Stimulated activated naive B cell treated with anti-CD40 and anti-IgM and Interleukin-4, amounts not matched to agents 10 μg/mL and 1 μg/mL and 100 μg/mL, for 72 hours (primary cell): ENCODE measurements at regions not wholly inside any gene's neighbourhood (a gene's known extent, or its start where the extent isn't known, plus 50 kb on each side); places are given as distances from the start of the nearest gene placed in this dataset.
A peak's percentile ranks its signal among the peaks of the same experiment; 100 is the strongest.

ENCODE experiments used
- ATAC-seq, 2 donors: fragments of 150-1000 bp; cut with Tn5 transposase; replicated peaks; 2 replicates each; pipeline ENCODE4 v1.10.0; 2021; ENCODE audit warnings: moderate library complexity in 1 of 2
- DNase-seq: peaks from one replicate; pipeline ENCODE4 v3.0.0; 2021
- H3K27ac Mint-ChIP-seq: one replicate; pipeline ENCODE4 v1.8.0; 2022; ENCODE audit warnings: mild to moderate bottlenecking, mixed read lengths
- H3K27me3 Mint-ChIP-seq, 2 donors: one replicate each; pipeline ENCODE4 v1.8.0; 2022; ENCODE audit warnings: mixed read lengths in 2 of 2
- H3K36me3 Mint-ChIP-seq, 2 donors: one replicate each; pipeline ENCODE4 v1.8.0; 2022; ENCODE audit warnings: mixed read lengths in 2 of 2, mild to moderate bottlenecking in 1 of 2
- H3K4me1 Mint-ChIP-seq, 2 donors: one replicate each; pipeline ENCODE4 v1.8.0; 2022; ENCODE audit warnings: mixed read lengths in 2 of 2, mild to moderate bottlenecking in 1 of 2
- H3K4me3 Mint-ChIP-seq, 2 donors: one replicate each; pipeline ENCODE4 v1.8.0; 2022; ENCODE audit warnings: mild to moderate bottlenecking in 2 of 2, mixed read lengths in 2 of 2, moderate library complexity in 1 of 2
- H3K9me3 Mint-ChIP-seq, 2 donors: one replicate each; pipeline ENCODE4 v1.8.0; 2022; ENCODE audit warnings: mixed read lengths in 2 of 2, mild to moderate bottlenecking in 1 of 2

- Mint-ChIP-seq H3K4me1 (no peaks in the 10 kb centered on the region), H3K27me3 (peaks cover under 1 to 13% of the 10 kb centered on the region in 2 donors), H3K9me3 (peaks cover 0 to 2% of the 10 kb centered on the region in 2 donors), H3K36me3 (no peaks in the 10 kb centered on the region), H3K4me3 (no peak overlapping the region), H3K27ac (no peak overlapping the region)
- no peak for DNase-seq
- ATAC-seq: no peak
These were observed 95.6 kb downstream of the ASCL1 start for GRCh38 chr12:103053089-103053488.

DNA sequence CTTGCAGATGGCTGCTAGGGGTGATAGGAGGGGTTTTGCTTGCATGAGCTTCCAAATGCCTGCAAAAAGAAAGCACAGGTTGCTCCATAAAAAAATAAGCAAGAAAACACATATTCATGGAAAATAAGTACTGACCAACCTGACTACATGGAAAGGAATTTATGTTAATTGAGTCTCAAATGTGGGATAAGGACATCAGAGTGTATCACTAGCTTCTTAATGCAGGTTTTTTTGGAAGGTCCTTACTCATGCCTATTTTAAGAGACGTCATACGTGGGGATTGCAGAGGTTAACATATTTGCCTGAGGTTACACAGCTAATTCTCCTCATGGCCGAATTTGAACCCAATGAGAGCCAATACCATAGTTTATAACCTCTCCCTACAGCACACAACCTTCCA is 116.2 kb downstream of the ASCL1 start:
- no peak for DNase-seq
- H3K4me3 Mint-ChIP-seq: no peak overlapping the region
- peaks cover 3 to 7% of the 10 kb centered on the region in 2 donors for H3K9me3 Mint-ChIP-seq
- no peak for ATAC-seq
- no peaks in the 10 kb centered on the region for H3K27me3 Mint-ChIP-seq
- H3K36me3 Mint-ChIP-seq: no peaks in the 10 kb centered on the region
- H3K27ac Mint-ChIP-seq: no peak overlapping the region
- no peaks in the 10 kb centered on the region for H3K4me1 Mint-ChIP-seq

DNA sequence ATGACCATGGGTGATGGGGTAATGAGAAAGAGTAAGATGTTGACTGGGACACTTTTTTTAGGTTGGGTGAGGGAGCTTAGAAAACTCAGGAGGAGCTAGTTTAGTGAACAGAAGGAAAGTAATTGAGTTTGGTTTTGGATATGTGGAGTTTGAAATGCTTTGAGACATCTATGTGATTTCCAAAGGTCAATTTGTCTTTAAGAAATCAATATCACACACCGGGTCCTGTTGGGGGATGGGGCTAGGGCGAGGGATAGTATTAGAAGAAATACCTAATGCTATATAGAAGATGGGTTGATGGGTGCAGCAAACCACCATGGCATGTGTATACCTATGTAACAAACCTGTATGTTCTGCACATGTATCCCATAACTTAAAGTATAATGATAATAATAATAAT is 118.4 kb downstream of the ASCL1 start:
- no peaks in the 10 kb centered on the region for H3K27me3 Mint-ChIP-seq
- no peak overlapping the region for H3K27ac Mint-ChIP-seq
- DNase-seq (no peak), ATAC-seq (no peak)
- no peaks in the 10 kb centered on the region for H3K4me1 Mint-ChIP-seq
- H3K36me3 Mint-ChIP-seq: no peaks in the 10 kb centered on the region
- H3K4me3 Mint-ChIP-seq: no peak overlapping the region
- peaks cover 3 to 8% of the 10 kb centered on the region in 2 donors for H3K9me3 Mint-ChIP-seq

DNA sequence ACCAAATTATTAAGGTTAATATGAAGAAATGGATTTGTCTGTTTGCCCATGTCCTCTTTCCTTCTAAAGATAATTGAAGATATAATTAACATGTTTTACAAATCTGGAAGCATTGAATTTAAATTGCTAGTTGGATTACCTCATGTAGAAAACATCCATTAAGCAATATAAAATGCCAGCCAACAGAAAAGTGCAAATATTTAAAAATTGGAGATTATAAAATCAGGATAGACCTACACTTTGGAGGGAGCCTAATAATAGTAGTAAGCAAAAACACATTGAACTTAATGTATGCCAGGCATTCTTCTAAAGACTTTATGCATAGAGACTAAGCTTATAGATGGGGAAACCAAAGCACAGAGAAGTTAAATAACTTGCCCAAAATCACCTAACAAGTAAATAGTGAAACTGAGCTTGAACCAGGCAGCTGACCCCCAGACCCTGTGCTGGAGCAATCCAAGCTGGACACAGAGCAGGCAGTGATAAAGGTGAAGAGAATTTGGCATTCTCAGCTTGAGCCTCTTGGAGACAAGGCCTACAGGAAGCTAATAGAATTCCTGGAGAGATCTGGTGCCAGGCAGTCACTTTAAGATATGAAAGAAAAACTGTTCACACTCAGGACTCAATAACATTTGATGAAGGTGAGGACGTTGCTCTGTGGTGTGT is 119.8 kb downstream of the ASCL1 start:
- no peaks in the 10 kb centered on the region for H3K27me3 Mint-ChIP-seq
- H3K9me3 Mint-ChIP-seq: peaks cover 0 to 10% of the 10 kb centered on the region in 2 donors
- no peaks in the 10 kb centered on the region for H3K4me1 Mint-ChIP-seq

DNA sequence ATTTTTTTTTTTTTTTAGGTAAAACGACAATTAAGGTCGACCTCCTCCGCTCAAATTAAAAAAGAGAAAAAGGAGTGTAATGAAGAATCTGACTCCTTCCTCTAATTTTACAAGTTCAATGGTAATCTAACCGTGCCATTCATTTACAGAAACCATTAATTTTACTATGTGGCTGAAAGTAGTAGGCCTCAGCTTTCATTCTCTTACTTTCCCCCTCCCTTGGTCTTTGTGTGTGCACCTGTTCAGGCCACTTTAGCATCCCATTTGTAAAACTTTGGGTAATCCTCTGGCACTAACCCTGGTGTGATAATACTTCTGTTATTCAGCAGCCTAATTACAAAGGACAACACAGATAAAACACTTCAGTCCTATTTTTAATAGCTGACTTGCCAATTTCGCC is 128.1 kb downstream of the ASCL1 start:
- DNase-seq (no peak), ATAC-seq (no peak)
- Mint-ChIP-seq H3K27me3 (no peaks in the 10 kb centered on the region), H3K36me3 (no peaks in the 10 kb centered on the region), H3K9me3 (peaks cover 0 to 9% of the 10 kb centered on the region in 2 donors), H3K4me3 (no peak overlapping the region), H3K4me1 (no peaks in the 10 kb centered on the region), H3K27ac (no peak overlapping the region)

More for the DNA sequence above, 119.8 kb downstream of the ASCL1 start:
- no peak overlapping the region for H3K4me3 Mint-ChIP-seq
- no peaks in the 10 kb centered on the region for H3K36me3 Mint-ChIP-seq
- ATAC-seq: no peak
- no peak overlapping the region for H3K27ac Mint-ChIP-seq
- DNase-seq: no peak

DNA sequence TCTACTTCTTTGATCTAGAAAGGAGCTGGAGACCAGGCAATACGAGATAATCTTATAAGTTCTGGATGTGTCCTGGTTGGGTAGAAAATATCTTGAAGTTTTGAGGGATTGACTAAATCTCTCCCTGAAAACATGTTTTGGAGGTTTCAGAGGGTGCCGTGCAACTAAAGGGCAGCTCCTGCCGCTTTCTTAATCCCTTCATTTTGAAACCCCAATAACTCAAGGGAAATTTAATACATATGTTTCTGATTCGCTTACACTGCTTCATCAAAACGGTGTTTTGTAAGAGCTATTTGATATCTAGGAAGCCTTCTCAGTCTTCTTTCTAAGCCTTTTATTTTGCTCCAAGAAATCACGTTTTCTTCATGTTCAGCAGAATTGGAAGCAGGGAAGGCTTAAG is 129.0 kb downstream of the ASCL1 start:
- Mint-ChIP-seq H3K4me3 (no peak overlapping the region), H3K27ac (no peak overlapping the region), H3K36me3 (no peaks in the 10 kb centered on the region), H3K27me3 (no peaks in the 10 kb centered on the region), H3K4me1 (no peaks in the 10 kb centered on the region), H3K9me3 (peaks cover 0 to 5% of the 10 kb centered on the region in 2 donors)
- ATAC-seq (no peak), DNase-seq (no peak)

- Mint-ChIP-seq H3K27ac (no peak overlapping the region), H3K4me1 (no peaks in the 10 kb centered on the region), H3K36me3 (no peaks in the 10 kb centered on the region), H3K9me3 (no peaks in the 10 kb centered on the region), H3K27me3 (peaks cover 9 to 10% of the 10 kb centered on the region in 2 donors), H3K4me3 (no peak overlapping the region)
- ATAC-seq (no peak), DNase-seq (no peak)
These were observed 136.1 kb downstream of the ASCL1 start for GRCh38 chr12:103093499-103094106.

GRCh38 chr12:103097496-103097895 is 140.0 kb downstream of the ASCL1 start:
- ATAC-seq: no peak
- no peak overlapping the region for H3K27ac Mint-ChIP-seq
- peaks cover 0 to 3% of the 10 kb centered on the region in 2 donors for H3K9me3 Mint-ChIP-seq
- H3K4me3 Mint-ChIP-seq: no peak overlapping the region
- peaks cover 9 to 10% of the 10 kb centered on the region in 2 donors for H3K27me3 Mint-ChIP-seq
- no peaks in the 10 kb centered on the region for H3K36me3 Mint-ChIP-seq
- H3K4me1 Mint-ChIP-seq: peaks cover 0 to 4% of the 10 kb centered on the region in 2 donors
- no peak for DNase-seq

- H3K9me3 Mint-ChIP-seq: peaks cover 0 to 5% of the 10 kb centered on the region in 2 donors
- peaks cover 0 to 4% of the 10 kb centered on the region in 2 donors for H3K4me1 Mint-ChIP-seq
- no peak for DNase-seq
- no peaks in the 10 kb centered on the region for H3K36me3 Mint-ChIP-seq
- ATAC-seq: no peak
- H3K27me3 Mint-ChIP-seq: peaks cover 5 to 9% of the 10 kb centered on the region in 2 donors
- no peak overlapping the region for H3K4me3 Mint-ChIP-seq
- no peak overlapping the region for H3K27ac Mint-ChIP-seq
These were observed 142.9 kb downstream of the ASCL1 start for GRCh38 chr12:103100257-103100831.

DNA sequence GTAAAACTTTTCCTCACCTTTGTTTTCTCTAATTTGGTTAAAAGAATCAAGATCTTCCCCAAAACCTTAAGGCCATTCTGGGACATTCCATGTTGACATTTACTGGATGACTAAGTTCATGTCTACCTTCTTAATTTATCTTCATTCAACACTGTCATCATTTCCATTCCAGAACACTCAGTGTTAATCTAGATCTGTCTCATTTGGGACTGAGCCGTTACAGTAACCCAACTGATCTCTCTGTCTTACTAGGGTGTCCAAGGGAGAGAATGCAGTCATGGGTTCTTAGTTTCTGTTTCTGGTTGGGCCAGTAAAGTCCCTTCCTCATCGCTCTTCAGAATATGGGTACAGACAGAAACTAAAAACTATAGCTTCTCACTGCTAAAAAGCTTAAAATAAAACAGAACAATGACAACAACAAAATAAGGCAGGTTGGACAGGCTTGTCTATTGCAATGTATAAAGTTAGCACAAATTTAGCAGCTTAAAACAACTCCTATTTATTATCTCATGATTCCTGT is 144.8 kb downstream of the ASCL1 start:
- H3K36me3 Mint-ChIP-seq: no peaks in the 10 kb centered on the region
- H3K9me3 Mint-ChIP-seq: peaks cover 0 to 5% of the 10 kb centered on the region in 2 donors
- H3K4me3 Mint-ChIP-seq: no peak overlapping the region
- no peak for DNase-seq
- H3K4me1 Mint-ChIP-seq: peaks cover 0 to 4% of the 10 kb centered on the region in 2 donors
- H3K27me3 Mint-ChIP-seq: peaks cover 4 to 6% of the 10 kb centered on the region in 2 donors
- no peak overlapping the region for H3K27ac Mint-ChIP-seq
- ATAC-seq: peak in 1 of 2 donors; percentile 75

GRCh38 chr12:103105971-103106597 is 148.6 kb downstream of the ASCL1 start:
- Mint-ChIP-seq H3K27me3 (peaks cover 4 to 6% of the 10 kb centered on the region in 2 donors), H3K4me1 (peaks cover 0 to 4% of the 10 kb centered on the region in 2 donors), H3K36me3 (no peaks in the 10 kb centered on the region), H3K9me3 (peaks cover 0 to 5% of the 10 kb centered on the region in 2 donors), H3K27ac (no peak overlapping the region), H3K4me3 (no peak overlapping the region)
- DNase-seq (no peak), ATAC-seq (no peak)

GRCh38 chr12:103109861-103110260 is 152.4 kb downstream of the ASCL1 start:
- Mint-ChIP-seq H3K36me3 (no peaks in the 10 kb centered on the region), H3K27ac (no peak overlapping the region), H3K27me3 (peaks cover 3 to 6% of the 10 kb centered on the region in 2 donors), H3K4me1 (peaks cover 4 to 7% of the 10 kb centered on the region in 2 donors), H3K9me3 (no peaks in the 10 kb centered on the region), H3K4me3 (no peak overlapping the region)
- no peak for DNase-seq
- ATAC-seq: no peak

- ATAC-seq (peak; percentile 98 to 99), DNase-seq (peak; percentile 11)
- H3K4me3 Mint-ChIP-seq: no peak overlapping the region
- H3K36me3 Mint-ChIP-seq: no peaks in the 10 kb centered on the region
- no peak overlapping the region for H3K27ac Mint-ChIP-seq
- H3K4me1 Mint-ChIP-seq: peaks cover 4 to 7% of the 10 kb centered on the region in 2 donors
- H3K27me3 Mint-ChIP-seq: no peaks in the 10 kb centered on the region
- no peaks in the 10 kb centered on the region for H3K9me3 Mint-ChIP-seq
These were observed 157.0 kb downstream of the ASCL1 start for GRCh38 chr12:103114296-103115055.
